Gastroesophageal sphincter (tissue), 2 donors: ENCODE measurements at regions not wholly inside any gene's neighbourhood (a gene's known extent, or its start where the extent isn't known, plus 50 kb on each side); places are given as distances from the start of the nearest gene placed in this dataset.

Experiments
- EP300 ChIP-seq: sonication (generic); formaldehyde crosslinking; IDR thresholded peaks from one replicate; pipeline ENCODE4 v1.6.1; 2017; ENCODE audit warnings: antibody characterized with exemption, mild to moderate bottlenecking
- POLR2A ChIP-seq, 2 donors: fragments of 450-650 bp; IDR thresholded peaks; one replicate each; pipeline ENCODE4 v1.6.1; 2017; ENCODE audit warnings: antibody characterized with exemption in 2 of 2, mild to moderate bottlenecking in 2 of 2, moderate library complexity in 1 of 2

DNA sequence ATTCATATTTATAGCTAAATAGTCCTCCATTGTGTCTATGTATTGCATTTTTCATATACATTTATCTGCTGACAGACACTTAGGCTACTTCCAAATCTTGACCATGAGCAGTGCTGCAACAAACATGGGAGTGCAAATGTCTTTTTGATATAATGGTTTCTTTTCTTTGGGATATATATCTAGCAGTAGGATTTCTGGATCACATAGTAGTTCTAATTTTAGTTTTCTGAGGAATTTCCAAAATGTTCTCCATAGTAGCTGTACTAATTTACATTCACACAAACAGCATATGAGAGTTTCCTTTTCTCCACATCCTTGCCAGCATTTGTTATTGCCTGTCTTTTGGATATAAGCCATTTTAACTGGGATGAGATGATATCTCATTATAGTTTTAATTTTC, 1521.3 kb downstream of the REEP3 start:
- TF ChIP-seq POLR2A (IDR thresholded peaks at IDR 0.05), result no peak
- no peak for TF ChIP-seq EP300
